ENCODE measurements at regions not wholly inside any gene's neighbourhood (a gene's known extent, or its start where the extent isn't known, plus 50 kb on each side); places are given as distances from the start of the nearest gene placed in this dataset.

DNA sequence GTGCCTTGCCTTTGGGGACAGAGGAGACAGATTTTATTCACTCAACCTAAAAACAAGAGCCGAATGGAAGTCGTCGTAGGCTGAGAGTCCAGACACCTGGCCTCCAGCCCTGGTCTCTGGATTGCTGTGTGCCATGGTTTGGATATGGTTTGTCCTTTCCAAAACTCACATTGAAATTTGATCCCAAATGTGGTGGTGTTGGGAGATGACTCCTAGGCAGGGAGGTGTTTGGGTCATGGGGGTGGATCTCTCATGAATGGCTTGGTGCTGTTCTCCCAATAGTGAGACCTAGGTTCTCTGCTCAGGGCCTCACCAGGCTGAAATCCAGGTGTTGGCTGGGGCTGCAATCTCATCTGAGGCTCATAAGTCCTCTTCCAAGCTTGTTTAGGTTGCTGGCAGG is 75.5 kb downstream of the FOXD2 start:
- no peak for TF ChIP-seq EZH2 (IDR thresholded peaks at IDR 0.05; ENCODE audit: borderline replicate concordance, low read length)
- TF ChIP-seq, protein P1, sequence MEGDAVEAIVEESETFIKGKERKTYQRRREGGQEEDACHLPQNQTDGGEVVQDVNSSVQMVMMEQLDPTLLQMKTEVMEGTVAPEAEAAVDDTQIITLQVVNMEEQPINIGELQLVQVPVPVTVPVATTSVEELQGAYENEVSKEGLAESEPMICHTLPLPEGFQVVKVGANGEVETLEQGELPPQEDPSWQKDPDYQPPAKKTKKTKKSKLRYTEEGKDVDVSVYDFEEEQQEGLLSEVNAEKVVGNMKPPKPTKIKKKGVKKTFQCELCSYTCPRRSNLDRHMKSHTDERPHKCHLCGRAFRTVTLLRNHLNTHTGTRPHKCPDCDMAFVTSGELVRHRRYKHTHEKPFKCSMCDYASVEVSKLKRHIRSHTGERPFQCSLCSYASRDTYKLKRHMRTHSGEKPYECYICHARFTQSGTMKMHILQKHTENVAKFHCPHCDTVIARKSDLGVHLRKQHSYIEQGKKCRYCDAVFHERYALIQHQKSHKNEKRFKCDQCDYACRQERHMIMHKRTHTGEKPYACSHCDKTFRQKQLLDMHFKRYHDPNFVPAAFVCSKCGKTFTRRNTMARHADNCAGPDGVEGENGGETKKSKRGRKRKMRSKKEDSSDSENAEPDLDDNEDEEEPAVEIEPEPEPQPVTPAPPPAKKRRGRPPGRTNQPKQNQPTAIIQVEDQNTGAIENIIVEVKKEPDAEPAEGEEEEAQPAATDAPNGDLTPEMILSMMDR (IDR thresholded peaks at IDR 0.05; ENCODE audit: low read length) = no peak
- no peaks in the 10 kb centered on the region for H3K9me2 ChIP-seq (ENCODE audit: low read depth, low read length)
- H3K4me3 ChIP-seq (ENCODE audit: low read depth, low read length, poor library complexity, severe bottlenecking) = no peak overlapping the region
- H3K4me1 ChIP-seq (ENCODE audit: insufficient read depth, low read length, severe bottlenecking) = no peaks in the 10 kb centered on the region
- no peaks in the 10 kb centered on the region for H3K36me3 ChIP-seq (ENCODE audit: insufficient read depth, low read length)
- H3K27ac ChIP-seq (ENCODE audit: low read depth, low read length, poor library complexity, severe bottlenecking) = no peak overlapping the region
- H3K9ac ChIP-seq (ENCODE audit: low read length) = no peak overlapping the region
- H2AFZ ChIP-seq (ENCODE audit: low read length) = no peak overlapping the region
- no peak overlapping the region for H3K4me2 ChIP-seq (ENCODE audit: low read length)
- H3K27me3 ChIP-seq (ENCODE audit: insufficient read depth, low read length) = 0 out of 2 replicates have a peak, but pooled peaks cover 6% of the 10 kb centered on the region
- no peaks in the 10 kb centered on the region for H4K20me1 ChIP-seq (ENCODE audit: insufficient read depth, low read length)
- no peaks in the 10 kb centered on the region for H3K79me2 ChIP-seq (ENCODE audit: insufficient read depth, low read length)
- no peaks in the 10 kb centered on the region for H3F3A ChIP-seq (ENCODE audit: insufficient read depth, low read length)
- no peaks in the 10 kb centered on the region for H3K9me3 ChIP-seq (ENCODE audit: low read length)

DNA sequence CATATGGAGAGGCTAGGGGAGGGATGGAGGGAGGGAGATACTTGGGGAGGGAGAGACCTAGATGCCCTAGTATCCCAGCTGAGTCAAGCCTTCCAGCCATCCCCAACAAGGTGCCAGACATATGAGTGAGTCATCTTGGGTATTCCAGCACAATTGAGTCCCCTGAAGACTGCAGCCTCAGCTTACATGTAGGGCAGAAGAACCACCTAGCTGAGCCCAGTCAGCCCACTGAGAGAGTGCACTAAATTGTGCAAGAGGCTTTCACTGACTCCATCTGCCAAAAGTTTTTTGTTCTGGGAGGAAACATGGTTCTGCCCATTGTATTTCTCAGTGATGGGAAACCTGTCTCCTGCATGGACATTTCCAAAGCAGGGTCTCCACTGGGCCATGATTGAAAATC is 76.4 kb downstream of the FOXD2 start:
- Histone ChIP-seq H4K20me1 (ENCODE audit: insufficient read depth, low read length) (no peaks in the 10 kb centered on the region), H3K4me2 (ENCODE audit: low read length) (no peak overlapping the region), H3F3A (ENCODE audit: insufficient read depth, low read length) (no peaks in the 10 kb centered on the region), H3K27me3 (ENCODE audit: insufficient read depth, low read length) (0 out of 2 replicates have a peak, but pooled peaks cover 6% of the 10 kb centered on the region), H3K79me2 (ENCODE audit: insufficient read depth, low read length) (no peaks in the 10 kb centered on the region), H3K9me3 (ENCODE audit: low read length) (no peaks in the 10 kb centered on the region), H3K9me2 (ENCODE audit: low read depth, low read length) (no peaks in the 10 kb centered on the region), H3K9ac (ENCODE audit: low read length) (no peak overlapping the region), H3K4me1 (ENCODE audit: insufficient read depth, low read length, severe bottlenecking) (no peaks in the 10 kb centered on the region), H3K4me3 (ENCODE audit: low read depth, low read length, poor library complexity, severe bottlenecking) (no peak overlapping the region), H2AFZ (ENCODE audit: low read length) (no peak overlapping the region), H3K36me3 (ENCODE audit: insufficient read depth, low read length) (no peaks in the 10 kb centered on the region), H3K27ac (ENCODE audit: low read depth, low read length, poor library complexity, severe bottlenecking) (no peak overlapping the region)
- TF ChIP-seq, protein P1 (IDR thresholded peaks at IDR 0.05; ENCODE audit: low read length) = no peak
- TF ChIP-seq EZH2 (IDR thresholded peaks at IDR 0.05; ENCODE audit: borderline replicate concordance, low read length) = no peak

DNA sequence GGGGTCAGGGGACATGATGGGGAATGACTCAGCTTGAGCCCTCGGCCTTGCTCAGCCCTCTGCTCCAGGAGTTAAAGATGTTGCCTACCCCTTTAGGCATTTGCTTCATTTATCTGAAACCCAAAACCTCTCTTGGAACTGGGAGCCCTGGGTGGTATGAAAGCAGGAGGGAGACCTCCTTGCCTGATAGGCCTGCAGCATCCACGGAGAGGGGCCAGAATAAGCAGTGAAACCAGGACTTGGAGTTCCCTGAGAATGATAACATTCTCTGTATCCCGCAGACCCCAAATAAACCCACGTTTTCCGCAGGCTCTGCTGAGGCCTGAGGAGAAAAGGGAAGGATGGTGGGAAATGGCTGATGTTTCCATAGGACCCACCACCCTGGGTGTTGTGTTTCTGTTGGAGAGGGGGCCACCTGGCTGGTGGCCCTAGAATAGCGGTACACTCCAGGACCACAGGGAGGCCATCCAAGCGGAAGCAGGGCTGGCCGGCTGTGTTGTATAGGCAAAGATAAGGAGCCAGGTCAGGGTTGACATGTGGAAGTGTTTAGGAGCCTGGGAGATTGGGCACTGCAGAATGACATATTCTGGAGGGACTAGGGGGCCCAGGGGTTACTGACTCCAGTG is 77.4 kb downstream of the FOXD2 start:
- H3K9ac ChIP-seq (ENCODE audit: low read length) = no peak overlapping the region
- no peak overlapping the region for H3K4me2 ChIP-seq (ENCODE audit: low read length)
- H3K9me3 ChIP-seq (ENCODE audit: low read length) = no peaks in the 10 kb centered on the region
- no peaks in the 10 kb centered on the region for H3K9me2 ChIP-seq (ENCODE audit: low read depth, low read length)
- H2AFZ ChIP-seq (ENCODE audit: low read length) = no peak overlapping the region
- no peaks in the 10 kb centered on the region for H3K4me1 ChIP-seq (ENCODE audit: insufficient read depth, low read length, severe bottlenecking)
- no peaks in the 10 kb centered on the region for H3F3A ChIP-seq (ENCODE audit: insufficient read depth, low read length)
- H3K36me3 ChIP-seq (ENCODE audit: insufficient read depth, low read length) = no peaks in the 10 kb centered on the region
- no peak for TF ChIP-seq EZH2 (IDR thresholded peaks at IDR 0.05; ENCODE audit: borderline replicate concordance, low read length)
- TF ChIP-seq, protein P1 (IDR thresholded peaks at IDR 0.05; ENCODE audit: low read length) = no peak
- H3K27me3 ChIP-seq (ENCODE audit: insufficient read depth, low read length) = no peaks in the 10 kb centered on the region
- H4K20me1 ChIP-seq (ENCODE audit: insufficient read depth, low read length) = no peaks in the 10 kb centered on the region
- H3K79me2 ChIP-seq (ENCODE audit: insufficient read depth, low read length) = no peaks in the 10 kb centered on the region
- no peak overlapping the region for H3K4me3 ChIP-seq (ENCODE audit: low read depth, low read length, poor library complexity, severe bottlenecking)
- H3K27ac ChIP-seq (ENCODE audit: low read depth, low read length, poor library complexity, severe bottlenecking) = no peak overlapping the region

All from OCI-LY1 (cell line).